Lung (tissue), 12 donors: ENCODE measurements at regions not wholly inside any gene's neighbourhood (a gene's known extent, or its start where the extent isn't known, plus 50 kb on each side); places are given as distances from the start of the nearest gene placed in this dataset. TPM values are rescaled to one million over a fixed set of nuclear protein-coding genes. Genes with fewer than 3 reads are reported as not detected.

Experiments
- ATAC-seq: fragments of 200-7000 bp; cut with Tn5 transposase; one replicate; pipeline ENCODE4 v1.9.1; 2020; ENCODE audit warnings: moderate number of reproducible peaks; ENCODE audit not compliant: insufficient read depth, low FRiP score
- DNase-seq, 3 donors: peaks; one replicate each; pipeline ENCODE4 v3.0.0-alpha.2; 2013 to 2017
- H3K27ac ChIP-seq, 2 donors: one replicate each; pipeline ENCODE4 v1.5.1; 2013; ENCODE audit warnings: mild to moderate bottlenecking in 2 of 2, moderate library complexity in 2 of 2, control low read depth in 1 of 2, inconsistent platforms in 1 of 2, low read depth in 1 of 2, low read length in 1 of 2
- H3K27me3 ChIP-seq, 3 donors: one replicate each; pipeline ENCODE4 v1.5.1; 2013; ENCODE audit warnings: low read length in 2 of 3; ENCODE audit not compliant: control insufficient read depth in 3 of 3, insufficient read depth in 3 of 3
- H3K36me3 ChIP-seq, 4 donors: one replicate each; pipeline ENCODE4 v1.5.1; 2013; ENCODE audit warnings: low read length in 4 of 4, mild to moderate bottlenecking in 1 of 4, moderate library complexity in 1 of 4; ENCODE audit not compliant: control insufficient read depth in 4 of 4, insufficient read depth in 4 of 4
- H3K4me1 ChIP-seq, 5 donors: one replicate each; pipeline ENCODE4 v1.5.1; 2013; ENCODE audit warnings: low read length in 5 of 5, mild to moderate bottlenecking in 2 of 5, moderate library complexity in 1 of 5; ENCODE audit not compliant: control insufficient read depth in 5 of 5, insufficient read depth in 5 of 5
- H3K4me3 ChIP-seq: one replicate; pipeline ENCODE4 v1.5.1; 2013; ENCODE audit warnings: mild to moderate bottlenecking, control low read depth, moderate library complexity
- H3K9ac ChIP-seq, 2 donors: one replicate each; pipeline ENCODE4 v1.5.1; 2013; ENCODE audit warnings: low read length in 2 of 2, control low read depth in 1 of 2; ENCODE audit not compliant: insufficient read depth in 1 of 2
- H3K9me3 ChIP-seq, 4 donors: one replicate each; pipeline ENCODE4 v1.5.1; 2013; ENCODE audit warnings: low read length in 3 of 4, mild to moderate bottlenecking in 1 of 4, moderate library complexity in 1 of 4; ENCODE audit not compliant: control insufficient read depth in 4 of 4, insufficient read depth in 3 of 4
- CTCF ChIP-seq: IDR thresholded peaks from 2 replicates; pipeline ENCODE4 v1.5.1; 2012; ENCODE audit warnings: mild to moderate bottlenecking; ENCODE audit errors: control extremely low read depth, extremely low read depth
- WGBS, 2 donors: extraction: QIAGEN DNeasy Blood & Tissue Kit; methylation state at CpG; one replicate each; pipeline ENCODE4 v1.1.7; 2013; 5-methylcytosine and 5-hydroxymethylcytosine counted together
- small RNA-seq: library from RNA; depleted of rRNA; stranded (forward); fragments of <200 nt; gene quantifications from one replicate; pipeline ENCODE3, GENCODE V24; 2014; ENCODE audit warnings: low replicate concordance
- donor health status: control.
- donor health status: control.
- donor health status: Bipolar disorder and iron deficiency.
- donor health status: healthy.
- donor health status: DM: yes; HTN: yes; CAD: no.

- Histone ChIP-seq H3K4me1 (no peaks in the 10 kb centered on the region), H3K9me3 (no peaks in the 10 kb centered on the region), H3K27me3 (no peaks in the 10 kb centered on the region), H3K9ac (no peak overlapping the region), H3K27ac (no peak overlapping the region), H3K4me3 (no peak overlapping the region), H3K36me3 (no peaks in the 10 kb centered on the region)
- TF ChIP-seq CTCF: no peak
- DNase-seq (no peak), ATAC-seq (no peak)
- 88 to 89% methylated on average over 5 of the region's 5 CpGs for WGBS, 2 donors
Observed at GRCh38 chr6:76326871-76327270, 254.4 kb upstream of the IMPG1 start.

Small RNA genes lying in the stretch of these regions (small RNA-seq; reads per million reads assigned to genes)
- not detected for gene AL365222.1
- gene RNU6-261P: not detected
- not detected for gene RNU6-84P
